ENCODE measurements at regions not wholly inside any gene's neighbourhood (a gene's known extent, or its start where the extent isn't known, plus 50 kb on each side); places are given as distances from the start of the nearest gene placed in this dataset.

DNA sequence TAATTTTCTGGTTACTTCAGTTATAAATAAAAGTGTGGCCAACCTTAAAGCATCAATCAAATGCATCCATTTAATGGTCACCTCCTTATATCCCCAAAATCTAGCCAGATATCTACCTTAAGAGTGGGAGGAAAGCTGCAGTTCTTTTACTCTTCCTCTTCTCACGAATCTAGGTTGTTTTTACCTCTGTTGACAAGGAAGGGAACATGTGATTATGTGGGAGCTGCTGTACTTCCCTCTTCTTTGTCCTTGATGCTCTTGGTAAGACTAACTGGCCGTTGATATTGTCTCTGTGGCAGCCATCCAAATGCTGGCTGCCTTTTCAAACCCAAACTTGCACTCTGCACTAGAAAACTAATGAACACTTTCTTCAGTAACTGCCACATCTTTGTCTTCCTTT, 275.3 kb upstream of the CADM2 start:
- TF ChIP-seq, protein P1, sequence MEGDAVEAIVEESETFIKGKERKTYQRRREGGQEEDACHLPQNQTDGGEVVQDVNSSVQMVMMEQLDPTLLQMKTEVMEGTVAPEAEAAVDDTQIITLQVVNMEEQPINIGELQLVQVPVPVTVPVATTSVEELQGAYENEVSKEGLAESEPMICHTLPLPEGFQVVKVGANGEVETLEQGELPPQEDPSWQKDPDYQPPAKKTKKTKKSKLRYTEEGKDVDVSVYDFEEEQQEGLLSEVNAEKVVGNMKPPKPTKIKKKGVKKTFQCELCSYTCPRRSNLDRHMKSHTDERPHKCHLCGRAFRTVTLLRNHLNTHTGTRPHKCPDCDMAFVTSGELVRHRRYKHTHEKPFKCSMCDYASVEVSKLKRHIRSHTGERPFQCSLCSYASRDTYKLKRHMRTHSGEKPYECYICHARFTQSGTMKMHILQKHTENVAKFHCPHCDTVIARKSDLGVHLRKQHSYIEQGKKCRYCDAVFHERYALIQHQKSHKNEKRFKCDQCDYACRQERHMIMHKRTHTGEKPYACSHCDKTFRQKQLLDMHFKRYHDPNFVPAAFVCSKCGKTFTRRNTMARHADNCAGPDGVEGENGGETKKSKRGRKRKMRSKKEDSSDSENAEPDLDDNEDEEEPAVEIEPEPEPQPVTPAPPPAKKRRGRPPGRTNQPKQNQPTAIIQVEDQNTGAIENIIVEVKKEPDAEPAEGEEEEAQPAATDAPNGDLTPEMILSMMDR (IDR thresholded peaks at IDR 0.05), result no peak
- TF ChIP-seq POLR2A (IDR thresholded peaks at IDR 0.05), result no peak

All from prostate gland (tissue), 2 donors.